ENCODE measurements at regions not wholly inside any gene's neighbourhood (a gene's known extent, or its start where the extent isn't known, plus 50 kb on each side); places are given as distances from the start of the nearest gene placed in this dataset.
"Not testable (repeated sequence)": the region's sequence is repeated elsewhere in the genome, so short reads cannot be mapped to it uniquely, and the experiment has no call there.

DNA sequence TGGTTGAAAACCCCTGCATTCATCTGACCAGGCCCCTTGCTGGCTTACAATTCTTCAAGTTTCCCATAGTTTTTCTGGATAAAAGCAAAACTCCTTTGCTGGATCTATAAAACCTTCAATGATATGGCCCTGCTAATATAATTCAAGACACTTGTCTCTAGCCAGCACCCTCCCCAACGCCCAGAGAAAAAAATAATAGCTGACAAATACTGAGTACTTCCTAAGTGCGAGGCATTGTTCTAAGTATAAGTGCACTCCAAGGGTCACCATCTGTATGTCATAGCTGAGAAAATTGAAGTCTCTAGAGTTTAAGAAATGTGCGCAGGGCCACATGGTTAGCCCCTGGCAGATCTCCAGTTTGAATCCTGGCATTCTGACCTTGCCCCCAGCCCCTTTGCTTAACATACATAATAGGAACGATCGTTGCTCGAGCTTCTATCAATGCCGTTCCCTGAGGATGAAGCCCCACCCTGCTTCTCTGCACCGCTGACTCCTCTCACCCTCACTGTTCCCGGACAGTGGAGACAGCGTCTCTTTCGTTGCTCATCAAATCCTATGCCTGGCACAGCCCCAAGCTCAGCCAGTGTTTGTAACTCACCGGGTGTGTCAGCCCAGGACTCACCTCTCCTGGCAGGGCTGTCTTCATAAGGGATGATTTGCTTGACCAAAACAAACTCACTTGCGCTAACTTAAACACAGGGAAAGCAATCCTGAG, 377.1 kb upstream of the PROK2 start:
- H3K27ac Mint-ChIP-seq, result no peak overlapping the region
- no peak for DNase-seq
- no peak for ATAC-seq (replicated peaks)
- H3K9me3 Mint-ChIP-seq, result no peaks in the 10 kb centered on the region
- peaks cover 5 to 27% of the 10 kb centered on the region in 2 donors for H3K27me3 Mint-ChIP-seq
- no peaks in the 10 kb centered on the region for H3K36me3 Mint-ChIP-seq (ENCODE audit: insufficient read depth)
- no peak overlapping the region for H3K4me3 Mint-ChIP-seq
- peaks cover 0 to 2% of the 10 kb centered on the region in 2 donors for H3K4me1 Mint-ChIP-seq (ENCODE audit: low read depth in 2 of 2)

DNA sequence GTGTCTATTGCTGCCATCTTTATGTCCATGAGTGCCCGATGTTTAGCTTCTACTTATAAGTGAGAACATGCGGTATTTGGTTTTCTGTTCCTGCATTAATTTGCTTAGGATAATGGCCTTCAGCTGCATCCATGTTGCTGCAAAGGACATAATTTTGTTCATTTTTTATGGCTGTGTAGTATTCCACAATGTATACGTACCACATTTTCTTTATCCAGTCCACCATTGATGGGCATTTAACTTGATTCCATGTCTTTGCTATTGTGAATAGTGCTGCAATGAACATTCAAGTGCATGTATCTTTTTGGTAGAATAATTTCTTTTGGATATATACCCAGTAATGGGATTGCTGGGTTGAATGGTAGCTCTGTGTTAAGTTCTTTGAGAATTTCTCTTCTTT, 376.3 kb upstream of the PROK2 start:
- H3K36me3 Mint-ChIP-seq (ENCODE audit: insufficient read depth); H3K27ac Mint-ChIP-seq; DNase-seq; H3K9me3 Mint-ChIP-seq; H3K4me3 Mint-ChIP-seq; ATAC-seq (replicated peaks); H3K4me1 Mint-ChIP-seq (ENCODE audit: low read depth in 2 of 2): not testable (repeated sequence)
- peaks cover 10 to 34% of the 10 kb centered on the region in 2 donors for H3K27me3 Mint-ChIP-seq

DNA sequence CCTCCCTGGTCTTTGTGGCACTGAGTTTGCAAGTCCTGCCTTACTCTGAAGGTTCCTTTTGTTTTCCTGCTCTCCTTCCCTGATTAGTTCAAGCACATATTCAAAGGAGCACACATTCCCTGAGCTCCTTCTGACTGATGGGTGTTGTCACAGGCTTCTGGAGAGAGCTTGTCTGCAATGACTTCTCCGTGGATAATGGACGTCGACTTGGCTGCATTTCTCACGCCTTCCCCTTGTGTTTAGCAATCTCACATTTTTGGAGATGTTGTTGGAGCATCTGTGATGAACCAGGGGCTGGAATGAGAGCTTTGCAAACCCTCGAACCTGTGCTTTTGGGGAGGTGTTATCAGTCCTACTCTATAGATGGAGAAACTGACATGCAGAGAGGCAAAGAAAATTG, 375.4 kb upstream of the PROK2 start:
- Mint-ChIP-seq H3K9me3 (no peaks in the 10 kb centered on the region), H3K27ac (no peak overlapping the region), H3K27me3 (peaks cover 10 to 44% of the 10 kb centered on the region in 2 donors), H3K4me3 (no peak overlapping the region), H3K4me1 (ENCODE audit: low read depth in 2 of 2) (peaks cover 0 to 2% of the 10 kb centered on the region in 2 donors), H3K36me3 (ENCODE audit: insufficient read depth) (no peaks in the 10 kb centered on the region)
- no peak for DNase-seq
- ATAC-seq (replicated peaks), result no peak

DNA sequence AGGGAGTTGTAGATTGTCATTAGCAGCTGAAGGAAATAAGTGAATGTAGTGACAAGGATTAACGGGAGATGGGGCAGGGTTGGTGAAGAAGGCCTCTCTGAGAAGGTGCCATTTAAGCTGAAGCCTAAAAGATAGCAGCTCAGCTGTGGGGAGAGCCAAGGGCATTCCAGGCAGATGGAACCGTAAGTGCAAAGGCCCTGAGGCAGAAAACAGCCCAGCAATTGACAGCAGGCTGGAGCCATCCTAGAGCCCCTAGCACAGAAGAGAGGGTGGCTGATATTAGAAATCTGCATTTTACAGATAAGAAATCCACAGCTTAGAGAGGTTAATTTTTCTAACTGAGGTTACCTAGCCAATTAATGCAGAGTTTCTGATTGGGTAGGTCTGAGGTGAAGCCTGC, 374.5 kb upstream of the PROK2 start:
- no peak for ATAC-seq (replicated peaks)
- peaks cover 0 to 2% of the 10 kb centered on the region in 2 donors for H3K4me1 Mint-ChIP-seq (ENCODE audit: low read depth in 2 of 2)
- DNase-seq, result no peak
- no peak overlapping the region for H3K4me3 Mint-ChIP-seq
- H3K9me3 Mint-ChIP-seq, result no peaks in the 10 kb centered on the region
- H3K27me3 Mint-ChIP-seq, result peaks cover 10 to 52% of the 10 kb centered on the region in 2 donors
- no peaks in the 10 kb centered on the region for H3K36me3 Mint-ChIP-seq (ENCODE audit: insufficient read depth)
- H3K27ac Mint-ChIP-seq, result no peak overlapping the region

GRCh38 chr3:72158639-72159326, 373.8 kb upstream of the PROK2 start:
- H3K9me3 Mint-ChIP-seq, result no peaks in the 10 kb centered on the region

GRCh38 chr3:72157748-72158638, 373.0 kb upstream of the PROK2 start:
- Mint-ChIP-seq H3K36me3 (ENCODE audit: insufficient read depth) (no peaks in the 10 kb centered on the region), H3K27ac (no peak overlapping the region), H3K4me3 (no peak overlapping the region), H3K4me1 (ENCODE audit: low read depth in 2 of 2) (peaks cover 0 to 2% of the 10 kb centered on the region in 2 donors), H3K27me3 (peaks cover 10 to 52% of the 10 kb centered on the region in 2 donors), H3K9me3 (no peaks in the 10 kb centered on the region)
- DNase-seq (no peak), ATAC-seq (replicated peaks) (no peak)

More at GRCh38 chr3:72158639-72159326, 373.8 kb upstream of the PROK2 start:
- peaks cover 0 to 2% of the 10 kb centered on the region in 2 donors for H3K4me1 Mint-ChIP-seq (ENCODE audit: low read depth in 2 of 2)
- no peaks in the 10 kb centered on the region for H3K36me3 Mint-ChIP-seq (ENCODE audit: insufficient read depth)
- no peak overlapping the region for H3K4me3 Mint-ChIP-seq
- no peak for ATAC-seq (replicated peaks)
- peaks cover 10 to 53% of the 10 kb centered on the region in 2 donors for H3K27me3 Mint-ChIP-seq
- no peak for DNase-seq
- no peak overlapping the region for H3K27ac Mint-ChIP-seq

DNA sequence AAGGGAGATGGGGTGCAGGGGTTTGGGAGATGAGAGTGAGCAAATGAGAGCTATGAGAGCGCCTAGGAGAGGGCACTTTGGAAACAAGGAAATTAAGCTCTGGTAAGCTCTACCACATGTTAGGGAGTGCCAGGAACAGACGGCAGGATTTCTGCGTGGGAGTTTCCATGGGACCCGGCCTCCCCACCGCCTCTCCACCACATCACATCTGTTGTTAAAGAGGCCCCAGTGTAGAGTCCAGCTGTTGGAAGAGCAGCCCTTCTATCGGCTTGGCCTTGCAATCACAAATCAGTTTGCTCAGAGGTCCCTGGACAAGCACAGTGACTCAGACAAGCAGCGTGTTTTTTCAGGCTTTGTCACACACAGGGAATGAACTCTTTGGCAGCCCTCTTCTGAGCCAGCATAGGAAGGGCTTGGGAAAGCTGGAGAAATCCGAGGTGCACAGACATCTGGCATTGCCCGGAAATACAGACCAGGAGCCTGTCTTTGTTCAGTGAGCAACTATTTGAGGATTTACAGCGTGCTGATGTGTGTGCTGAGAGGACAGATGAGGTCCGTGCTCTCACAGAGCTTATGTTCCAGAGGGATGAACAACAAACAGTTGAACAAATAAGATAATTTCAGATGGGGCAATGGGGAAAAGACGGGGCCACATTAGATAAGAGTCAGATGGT, 370.6 kb upstream of the PROK2 start:
- no peak for DNase-seq
- H3K9me3 Mint-ChIP-seq, result no peaks in the 10 kb centered on the region
- H3K27ac Mint-ChIP-seq, result no peak overlapping the region
- no peaks in the 10 kb centered on the region for H3K36me3 Mint-ChIP-seq (ENCODE audit: insufficient read depth)
- H3K4me3 Mint-ChIP-seq, result no peak overlapping the region
- no peak for ATAC-seq (replicated peaks)
- peaks cover 0 to 2% of the 10 kb centered on the region in 2 donors for H3K4me1 Mint-ChIP-seq (ENCODE audit: low read depth in 2 of 2)
- peaks cover 4 to 27% of the 10 kb centered on the region in 2 donors for H3K27me3 Mint-ChIP-seq

DNA sequence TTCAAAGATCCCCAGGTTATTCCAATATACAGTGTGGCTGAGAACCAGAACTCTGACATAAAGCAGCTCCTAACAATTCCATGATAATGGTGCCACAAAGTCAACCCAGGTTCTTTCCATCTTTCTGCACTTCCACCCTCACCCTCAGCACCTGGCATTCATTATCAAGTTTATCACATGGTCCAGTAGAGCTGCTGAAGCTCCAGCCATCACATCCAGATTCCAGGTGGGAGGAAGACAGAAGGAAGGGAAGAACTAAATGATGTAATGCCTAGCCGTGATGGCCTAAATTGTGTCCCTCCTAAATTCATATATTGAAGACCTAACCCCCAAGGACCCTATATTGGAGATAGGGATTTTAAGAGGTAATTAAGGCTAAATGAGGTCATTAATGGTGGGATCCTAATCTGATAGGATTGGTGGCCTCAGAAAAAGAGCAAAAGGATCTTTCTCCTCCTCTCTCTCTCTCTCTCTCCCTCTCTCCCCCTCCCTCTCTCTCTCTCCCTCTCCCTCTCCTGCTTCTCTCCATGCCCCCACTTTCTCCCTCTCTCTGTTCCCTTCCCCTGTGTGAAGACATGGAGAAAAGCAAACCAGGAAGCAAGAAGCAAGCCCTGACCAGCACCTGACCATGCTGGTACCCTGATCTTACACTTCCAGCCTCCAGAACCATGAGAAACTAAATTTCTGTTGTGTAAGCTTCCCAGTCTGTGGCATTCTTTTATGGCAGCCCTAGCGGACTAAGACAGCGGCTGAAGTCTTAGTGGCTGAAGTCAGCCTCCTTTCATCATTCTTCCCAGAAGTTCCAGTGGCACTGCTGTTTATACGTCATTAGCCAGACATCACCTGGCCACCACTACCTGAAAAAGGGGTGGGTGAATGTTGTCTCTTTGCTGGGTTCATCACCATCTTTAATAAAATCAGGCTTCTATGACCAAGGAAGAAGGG, 369.7 kb upstream of the PROK2 start:
- Mint-ChIP-seq H3K9me3 (no peaks in the 10 kb centered on the region), H3K36me3 (ENCODE audit: insufficient read depth) (no peaks in the 10 kb centered on the region), H3K27me3 (peaks cover 4 to 25% of the 10 kb centered on the region in 2 donors), H3K4me3 (no peak overlapping the region), H3K4me1 (ENCODE audit: low read depth in 2 of 2) (peaks cover 0 to 2% of the 10 kb centered on the region in 2 donors), H3K27ac (no peak overlapping the region)
- ATAC-seq (replicated peaks) (no peak), DNase-seq (no peak)

GRCh38 chr3:72153477-72154314, 368.7 kb upstream of the PROK2 start:
- H3K4me1 Mint-ChIP-seq (ENCODE audit: low read depth in 2 of 2), result peaks cover 0 to 2% of the 10 kb centered on the region in 2 donors
- ATAC-seq (replicated peaks) (no peak), DNase-seq (no peak)
- H3K9me3 Mint-ChIP-seq, result no peaks in the 10 kb centered on the region
- H3K36me3 Mint-ChIP-seq (ENCODE audit: insufficient read depth), result no peaks in the 10 kb centered on the region
- peaks cover 4 to 25% of the 10 kb centered on the region in 2 donors for H3K27me3 Mint-ChIP-seq
- no peak overlapping the region for H3K27ac Mint-ChIP-seq
- no peak overlapping the region for H3K4me3 Mint-ChIP-seq

DNA sequence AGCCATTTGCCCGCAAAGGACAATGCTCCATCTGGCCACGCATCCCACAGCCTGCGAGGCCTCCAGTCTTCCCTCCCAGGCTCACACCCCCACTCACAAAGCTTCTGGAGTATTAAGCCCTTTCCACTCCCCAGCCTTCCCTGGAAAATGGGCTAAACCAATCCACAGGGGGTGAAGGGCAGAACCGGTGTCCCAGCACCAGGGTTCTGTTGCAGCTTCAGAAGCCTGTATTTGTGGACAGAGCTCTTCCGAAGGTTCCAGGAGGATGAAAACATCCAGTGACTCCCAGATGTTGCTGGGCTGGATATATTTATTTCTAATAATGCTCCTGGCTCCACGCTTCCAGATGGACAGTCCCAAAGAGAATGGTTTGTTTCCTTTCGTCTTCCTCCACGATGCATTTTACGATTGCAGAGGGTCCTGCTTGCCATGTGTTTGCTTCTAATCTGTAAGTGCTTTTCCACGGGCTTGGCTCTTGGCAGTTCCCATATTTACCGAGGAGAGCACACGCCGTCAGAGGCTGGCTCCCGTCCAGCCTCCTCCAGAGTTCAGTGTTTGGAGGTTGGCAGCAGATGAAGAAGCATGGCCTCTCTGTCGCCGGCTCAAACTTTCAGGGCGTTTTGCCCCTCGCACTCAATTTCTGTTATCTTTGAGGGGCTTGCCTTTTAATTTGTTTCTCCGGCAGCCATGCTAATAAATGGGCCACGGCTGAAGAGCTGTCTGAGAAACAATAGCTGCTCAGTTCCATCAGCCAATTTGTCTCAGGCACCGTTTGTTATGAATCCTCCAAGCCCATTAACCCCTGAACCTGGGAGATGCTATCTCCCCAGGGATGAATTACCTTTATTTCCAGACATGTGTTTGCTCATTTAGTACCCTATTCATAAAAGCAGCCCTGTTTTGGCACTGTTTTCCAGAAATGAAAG, 367.9 kb upstream of the PROK2 start:
- no peak for DNase-seq
- no peak overlapping the region for H3K27ac Mint-ChIP-seq
- ATAC-seq (replicated peaks), result no peak
- no peaks in the 10 kb centered on the region for H3K36me3 Mint-ChIP-seq (ENCODE audit: insufficient read depth)
- H3K9me3 Mint-ChIP-seq, result no peaks in the 10 kb centered on the region
- H3K4me3 Mint-ChIP-seq, result no peak overlapping the region
- H3K4me1 Mint-ChIP-seq (ENCODE audit: low read depth in 2 of 2), result peaks cover 0 to under 1% of the 10 kb centered on the region in 2 donors
- peaks cover 12 to 25% of the 10 kb centered on the region in 2 donors for H3K27me3 Mint-ChIP-seq

Data from effector memory CD8-positive, alpha-beta T cell (primary cell).